ENCODE measurements at regions not wholly inside any gene's neighbourhood (a gene's known extent, or its start where the extent isn't known, plus 50 kb on each side); places are given as distances from the start of the nearest gene placed in this dataset.

DNA sequence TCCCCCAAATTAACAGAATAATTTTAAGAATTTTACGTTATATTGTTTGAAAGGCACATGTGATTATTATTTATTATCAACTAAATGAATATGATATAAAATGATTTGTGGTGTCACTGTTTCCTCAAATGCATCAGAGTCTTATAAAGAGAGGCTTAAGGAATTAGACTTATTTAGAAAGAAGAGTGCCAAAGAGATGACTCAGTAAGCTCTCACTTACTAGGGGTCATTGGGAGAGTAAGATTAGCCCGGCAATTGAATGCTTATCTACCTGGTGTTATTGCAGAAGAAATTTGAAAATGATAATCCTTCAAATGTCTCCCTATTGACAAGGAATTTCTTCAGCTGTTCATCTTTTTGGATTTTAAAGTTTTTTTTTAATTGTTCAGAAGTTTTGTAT, 408.7 kb downstream of the OXSM start:
- Histone ChIP-seq H3K27me3 (ENCODE audit: control insufficient read depth, insufficient read depth, low read length) (no peaks in the 10 kb centered on the region), H3K9ac (no peak overlapping the region), H3K4me3 (ENCODE audit: low read depth, low read length) (no peak overlapping the region), H2AFZ (no peak overlapping the region), H3K4me2 (ENCODE audit: low read length) (no peak overlapping the region), H3K36me3 (ENCODE audit: control insufficient read depth, insufficient read depth, low read length) (no peaks in the 10 kb centered on the region), H3K79me2 (no peaks in the 10 kb centered on the region), H3K4me1 (no peaks in the 10 kb centered on the region), H3K9me3 (ENCODE audit: control insufficient read depth, low read length) (no peaks in the 10 kb centered on the region), H3K27ac (no peak overlapping the region)
- TF ChIP-seq, protein P1, sequence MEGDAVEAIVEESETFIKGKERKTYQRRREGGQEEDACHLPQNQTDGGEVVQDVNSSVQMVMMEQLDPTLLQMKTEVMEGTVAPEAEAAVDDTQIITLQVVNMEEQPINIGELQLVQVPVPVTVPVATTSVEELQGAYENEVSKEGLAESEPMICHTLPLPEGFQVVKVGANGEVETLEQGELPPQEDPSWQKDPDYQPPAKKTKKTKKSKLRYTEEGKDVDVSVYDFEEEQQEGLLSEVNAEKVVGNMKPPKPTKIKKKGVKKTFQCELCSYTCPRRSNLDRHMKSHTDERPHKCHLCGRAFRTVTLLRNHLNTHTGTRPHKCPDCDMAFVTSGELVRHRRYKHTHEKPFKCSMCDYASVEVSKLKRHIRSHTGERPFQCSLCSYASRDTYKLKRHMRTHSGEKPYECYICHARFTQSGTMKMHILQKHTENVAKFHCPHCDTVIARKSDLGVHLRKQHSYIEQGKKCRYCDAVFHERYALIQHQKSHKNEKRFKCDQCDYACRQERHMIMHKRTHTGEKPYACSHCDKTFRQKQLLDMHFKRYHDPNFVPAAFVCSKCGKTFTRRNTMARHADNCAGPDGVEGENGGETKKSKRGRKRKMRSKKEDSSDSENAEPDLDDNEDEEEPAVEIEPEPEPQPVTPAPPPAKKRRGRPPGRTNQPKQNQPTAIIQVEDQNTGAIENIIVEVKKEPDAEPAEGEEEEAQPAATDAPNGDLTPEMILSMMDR (IDR thresholded peaks at IDR 0.05) = no peak

DNA sequence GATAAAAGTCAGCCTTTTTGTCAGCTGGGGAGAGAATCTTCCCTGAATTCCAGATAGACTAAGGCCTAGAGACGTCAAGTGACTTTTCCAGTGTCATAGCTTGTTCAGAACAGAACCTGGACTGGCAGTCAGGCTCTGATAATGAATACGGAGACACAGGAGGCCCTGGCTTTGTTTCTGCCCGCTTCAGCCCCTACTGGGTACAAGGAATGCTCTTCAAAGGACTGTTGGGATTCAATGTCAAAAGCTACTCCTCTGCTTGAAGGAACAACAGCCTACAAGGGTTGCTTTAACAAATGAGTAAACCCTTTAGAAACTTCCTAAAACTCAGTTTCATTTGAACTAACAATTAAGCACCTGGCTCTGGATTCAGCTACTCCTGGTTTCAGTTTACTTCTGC, 412.3 kb downstream of the OXSM start:
- no peak overlapping the region for H2AFZ ChIP-seq
- H3K4me3 ChIP-seq (ENCODE audit: low read depth, low read length) = no peak overlapping the region
- no peaks in the 10 kb centered on the region for H3K27me3 ChIP-seq (ENCODE audit: control insufficient read depth, insufficient read depth, low read length)
- no peaks in the 10 kb centered on the region for H3K79me2 ChIP-seq
- H3K36me3 ChIP-seq (ENCODE audit: control insufficient read depth, insufficient read depth, low read length) = no peaks in the 10 kb centered on the region
- no peak overlapping the region for H3K9ac ChIP-seq
- H3K4me2 ChIP-seq (ENCODE audit: low read length) = no peak overlapping the region
- H3K27ac ChIP-seq = no peak overlapping the region
- H3K4me1 ChIP-seq = no peaks in the 10 kb centered on the region
- TF ChIP-seq, protein P1 (IDR thresholded peaks at IDR 0.05) = no peak
- no peaks in the 10 kb centered on the region for H3K9me3 ChIP-seq (ENCODE audit: control insufficient read depth, low read length)

DNA sequence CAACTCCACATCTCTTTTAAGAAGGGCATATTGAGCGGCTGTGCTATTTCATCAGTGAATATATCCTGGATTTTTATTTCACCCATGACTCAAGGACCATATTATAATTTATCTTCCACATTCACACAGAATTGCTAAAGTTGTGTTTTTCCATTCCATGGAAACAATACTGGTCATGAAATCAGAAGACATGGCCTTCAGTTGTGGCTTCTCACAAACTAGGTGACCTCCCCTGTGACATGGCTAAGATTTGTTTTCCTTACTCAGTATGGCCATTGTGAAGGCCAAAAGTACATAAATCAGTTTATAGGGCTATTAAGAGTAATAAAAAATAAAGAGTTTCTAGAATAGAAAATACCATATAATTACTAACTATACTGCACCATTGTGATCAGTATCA, 415.6 kb downstream of the OXSM start:
- no peak overlapping the region for H3K27ac ChIP-seq
- no peaks in the 10 kb centered on the region for H3K4me1 ChIP-seq
- no peak overlapping the region for H3K9ac ChIP-seq
- TF ChIP-seq, protein P1 (IDR thresholded peaks at IDR 0.05) = no peak
- no peaks in the 10 kb centered on the region for H3K27me3 ChIP-seq (ENCODE audit: control insufficient read depth, insufficient read depth, low read length)
- H3K4me2 ChIP-seq (ENCODE audit: low read length) = no peak overlapping the region
- no peak overlapping the region for H3K4me3 ChIP-seq (ENCODE audit: low read depth, low read length)
- H3K79me2 ChIP-seq = no peaks in the 10 kb centered on the region
- H3K36me3 ChIP-seq (ENCODE audit: control insufficient read depth, insufficient read depth, low read length) = no peaks in the 10 kb centered on the region
- H2AFZ ChIP-seq = no peak overlapping the region
- no peaks in the 10 kb centered on the region for H3K9me3 ChIP-seq (ENCODE audit: control insufficient read depth, low read length)

DNA sequence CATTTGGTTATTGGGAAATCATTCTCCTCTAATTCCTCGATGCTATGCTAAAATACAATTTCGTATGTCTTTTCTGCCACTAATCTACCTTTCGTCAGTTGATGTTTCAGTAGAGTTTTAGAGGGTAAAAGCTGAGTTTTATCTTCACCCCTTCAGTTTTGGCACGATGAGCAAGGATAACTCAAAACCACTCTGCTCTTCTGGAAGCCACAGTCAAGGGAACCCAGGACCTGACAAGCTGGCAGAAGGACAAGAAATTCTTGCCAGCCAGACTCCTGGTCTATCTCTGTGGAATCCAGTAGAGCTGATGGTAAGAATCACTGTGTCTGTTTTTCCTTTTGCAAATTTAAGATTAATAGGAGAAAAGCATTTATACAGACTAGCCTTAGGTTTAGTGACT, 414.4 kb upstream of the LRRC3B start:
- Histone ChIP-seq H2AFZ (no peak overlapping the region), H3K36me3 (ENCODE audit: control insufficient read depth, insufficient read depth, low read length) (no peaks in the 10 kb centered on the region), H3K4me3 (ENCODE audit: low read depth, low read length) (no peak overlapping the region), H3K9ac (no peak overlapping the region), H3K79me2 (no peaks in the 10 kb centered on the region), H3K27me3 (ENCODE audit: control insufficient read depth, insufficient read depth, low read length) (no peaks in the 10 kb centered on the region), H3K4me2 (ENCODE audit: low read length) (no peak overlapping the region), H3K4me1 (no peaks in the 10 kb centered on the region), H3K9me3 (ENCODE audit: control insufficient read depth, low read length) (no peaks in the 10 kb centered on the region), H3K27ac (no peak overlapping the region)
- TF ChIP-seq, protein P1 (IDR thresholded peaks at IDR 0.05) = no peak

DNA sequence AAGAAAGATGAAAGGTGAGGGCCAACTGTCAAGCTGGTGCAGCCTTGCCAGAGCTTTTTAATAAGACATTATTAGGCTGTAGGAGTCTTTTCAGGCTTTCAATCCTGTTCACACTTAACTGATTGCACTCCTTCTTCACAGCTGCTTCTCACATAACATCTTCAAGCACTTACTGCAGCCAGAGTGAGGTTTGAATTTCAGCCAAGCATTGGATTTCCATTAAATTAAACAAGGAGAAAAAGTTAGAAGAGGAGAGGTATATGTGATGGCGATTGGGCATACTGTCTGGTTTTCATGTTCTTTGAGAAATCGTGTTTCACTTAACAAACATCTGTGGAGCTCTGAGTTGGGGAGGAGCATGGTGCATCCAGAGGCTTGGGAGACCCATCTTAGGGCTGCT, 392.8 kb upstream of the LRRC3B start:
- Histone ChIP-seq H3K79me2 (no peaks in the 10 kb centered on the region), H3K4me3 (ENCODE audit: low read depth, low read length) (no peak overlapping the region), H3K9ac (no peak overlapping the region), H3K27me3 (ENCODE audit: control insufficient read depth, insufficient read depth, low read length) (no peaks in the 10 kb centered on the region), H3K4me2 (ENCODE audit: low read length) (no peak overlapping the region), H3K9me3 (ENCODE audit: control insufficient read depth, low read length) (no peaks in the 10 kb centered on the region), H3K27ac (no peak overlapping the region), H3K4me1 (no peaks in the 10 kb centered on the region), H3K36me3 (ENCODE audit: control insufficient read depth, insufficient read depth, low read length) (no peaks in the 10 kb centered on the region), H2AFZ (no peak overlapping the region)
- TF ChIP-seq, protein P1 (IDR thresholded peaks at IDR 0.05) = no peak

Measured in parathyroid adenoma (tissue), 2 donors.